Kidney capillary endothelial cell (primary cell): ENCODE measurements at regions not wholly inside any gene's neighbourhood (a gene's known extent, or its start where the extent isn't known, plus 50 kb on each side); places are given as distances from the start of the nearest gene placed in this dataset.

Experiments used
- DNase-seq: peaks from one replicate; pipeline ENCODE4 v3.0.0-alpha.2; 2018; ENCODE audit warnings: low spot score

DNA sequence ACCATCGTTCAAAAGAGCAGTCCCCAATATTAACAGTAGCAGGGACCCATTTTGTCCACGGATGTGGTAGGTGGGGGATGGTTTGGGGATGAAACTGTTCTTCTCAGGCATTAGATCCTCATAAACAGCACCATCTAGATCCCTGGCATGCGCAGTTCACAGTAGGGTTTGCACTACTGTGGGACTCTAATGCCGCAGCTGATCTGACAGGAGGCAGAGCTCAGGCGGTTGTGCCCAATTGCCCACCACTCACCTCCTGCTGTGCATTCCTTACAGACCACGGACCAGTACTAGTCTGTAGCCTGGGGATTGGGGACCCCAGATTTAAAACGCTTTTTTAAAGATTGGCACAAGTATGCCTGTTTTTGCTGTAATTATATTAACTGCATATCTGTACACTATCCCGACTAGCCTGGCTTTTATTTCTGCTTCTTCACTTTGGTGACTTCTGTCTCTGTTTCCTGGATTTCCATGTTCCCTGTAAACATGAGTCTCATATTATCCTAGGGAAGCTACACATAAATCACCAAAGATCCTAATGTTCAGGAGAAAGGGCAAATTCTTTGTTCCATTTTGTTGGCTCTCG, 163.3 kb upstream of the AKR1E2 start:
- no peak for DNase-seq

DNA sequence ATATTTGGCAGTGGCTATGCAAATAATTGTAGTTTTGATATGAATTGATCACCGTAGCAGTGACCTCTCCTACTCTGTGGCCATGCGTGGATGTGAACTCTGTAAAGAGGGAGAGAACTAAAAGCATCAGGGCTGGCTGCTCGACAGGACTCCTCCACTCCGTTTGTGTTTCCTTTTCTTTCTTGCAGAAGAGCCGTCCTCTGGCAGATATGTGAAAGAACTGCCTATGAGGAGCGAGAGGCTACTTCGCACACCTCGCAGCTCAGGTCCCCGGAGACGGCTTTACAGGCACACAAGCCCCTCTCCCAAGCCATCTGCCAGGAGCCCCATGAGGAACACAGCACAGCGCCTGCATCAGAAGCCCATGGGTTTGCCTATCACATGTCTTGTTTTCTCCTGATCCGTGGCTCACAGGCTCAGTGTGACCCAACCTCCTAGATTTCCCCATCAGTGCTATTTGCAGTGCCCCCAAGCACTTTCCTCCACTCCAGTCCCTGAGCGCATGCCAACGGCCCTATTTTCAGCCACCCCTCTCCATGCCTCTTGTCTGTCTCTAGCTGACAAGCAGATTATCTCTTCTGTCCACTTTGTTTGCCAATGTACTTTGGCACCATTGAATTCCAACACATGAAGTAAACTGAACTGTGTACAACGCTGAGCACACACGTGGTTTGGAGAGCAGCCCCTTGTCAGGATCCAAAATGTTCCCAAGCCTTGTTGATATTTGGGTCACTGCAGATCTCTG, 164.3 kb upstream of the AKR1E2 start:
- DNase-seq: no peak

DNA sequence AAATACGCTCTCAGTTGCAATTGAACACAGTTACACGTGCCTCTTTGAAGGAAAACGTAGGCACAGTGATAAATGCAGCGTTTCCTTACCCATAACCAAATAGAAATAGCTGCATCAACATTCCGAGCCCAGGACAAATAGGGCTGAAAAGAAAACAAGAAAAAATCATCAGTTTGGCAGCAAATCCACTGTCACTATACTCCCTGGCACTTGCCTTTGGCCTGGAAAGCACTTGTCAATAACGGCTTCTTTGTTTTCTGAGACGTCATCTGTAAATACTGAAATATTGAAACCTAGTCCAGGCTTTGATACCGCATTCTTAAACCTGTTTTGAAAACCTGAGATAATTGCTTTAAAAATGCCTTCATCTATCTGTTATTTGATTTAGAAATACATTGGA, 167.2 kb upstream of the AKR1E2 start:
- no peak for DNase-seq

DNA sequence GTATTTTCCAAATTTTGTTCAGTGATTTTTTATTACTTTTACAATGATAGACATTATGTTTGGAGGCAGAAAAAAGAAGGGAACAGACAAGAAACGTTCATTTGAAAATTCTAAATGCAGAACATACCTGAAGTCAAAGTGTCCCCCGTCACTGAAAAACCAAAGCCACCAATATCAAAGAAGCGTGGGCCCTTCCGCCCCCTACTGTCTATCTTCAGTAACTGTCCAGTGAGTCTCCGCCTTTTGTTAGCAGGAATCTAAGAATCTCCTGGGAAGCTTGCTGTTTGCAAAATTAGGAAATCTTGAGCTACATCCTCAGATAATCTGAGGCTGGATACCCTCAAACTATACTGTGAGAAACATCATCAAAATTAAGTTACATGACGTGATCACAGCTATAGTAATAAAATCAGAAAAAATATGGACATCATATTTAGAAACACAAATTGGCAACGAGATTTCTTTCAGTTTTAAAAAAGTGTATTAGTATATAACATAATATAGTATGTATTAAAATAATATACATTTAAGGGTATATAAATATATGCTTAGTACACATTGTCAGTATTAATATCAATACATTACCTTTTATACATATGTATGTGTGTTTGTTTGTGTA, 169.3 kb upstream of the AKR1E2 start:
- DNase-seq: peak; percentile 61

DNA sequence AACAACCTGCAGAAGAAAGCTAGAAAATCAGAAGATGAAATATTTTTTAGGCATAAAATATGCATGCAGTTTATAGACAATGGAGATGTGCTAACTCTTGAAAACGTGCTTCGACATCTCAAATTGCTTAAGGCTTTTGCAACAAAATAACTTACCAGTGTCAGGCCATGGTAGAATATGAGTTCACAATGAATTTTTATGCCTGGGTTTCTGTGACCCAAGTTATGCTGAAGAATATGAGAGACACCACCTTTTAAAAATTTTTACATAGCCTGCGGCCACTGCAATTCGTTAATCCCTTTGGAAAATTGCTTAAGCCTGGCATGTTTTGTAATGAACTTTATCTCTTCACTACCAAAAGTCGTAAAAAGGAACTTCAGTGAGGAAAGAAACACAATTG, 170.1 kb upstream of the AKR1E2 start:
- DNase-seq: no peak

DNA sequence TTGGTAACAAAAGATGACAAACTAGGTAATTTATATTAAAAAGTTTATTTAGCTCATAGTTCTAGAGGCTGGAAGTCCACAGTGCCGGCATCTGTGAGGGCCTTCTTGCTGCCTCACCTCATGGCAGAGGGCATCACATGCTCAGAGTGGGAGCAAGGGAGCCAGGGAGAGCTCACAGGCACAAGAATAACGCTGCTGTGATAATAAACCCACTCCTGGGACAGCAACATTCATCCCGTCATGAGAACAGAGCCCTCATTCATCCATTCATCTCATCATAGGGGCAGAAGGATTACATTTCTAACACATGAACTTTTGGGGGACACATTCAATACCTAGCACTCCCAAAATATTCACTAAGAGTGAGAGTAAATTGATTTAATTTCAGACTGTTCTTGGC, 170.6 kb upstream of the AKR1E2 start:
- no peak for DNase-seq

DNA sequence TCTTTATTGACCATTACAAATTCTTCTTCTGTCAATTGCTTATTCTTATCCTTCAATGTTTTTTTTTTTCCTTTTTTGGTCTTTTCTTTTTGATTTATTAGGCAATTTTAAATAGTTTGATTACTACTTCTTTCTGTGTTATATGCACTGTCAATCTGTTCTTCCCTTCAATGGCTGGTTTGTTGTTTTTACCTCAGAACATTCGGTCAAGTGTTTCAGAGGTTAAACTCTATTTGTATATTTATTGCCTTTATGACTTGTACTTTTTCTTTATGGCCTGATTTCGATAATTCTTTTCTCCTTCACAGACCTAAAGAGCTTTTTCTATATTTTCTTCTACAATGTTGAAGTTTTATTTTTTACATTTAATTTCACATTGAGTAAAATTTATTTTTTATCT, 171.5 kb upstream of the AKR1E2 start:
- no peak for DNase-seq

DNA sequence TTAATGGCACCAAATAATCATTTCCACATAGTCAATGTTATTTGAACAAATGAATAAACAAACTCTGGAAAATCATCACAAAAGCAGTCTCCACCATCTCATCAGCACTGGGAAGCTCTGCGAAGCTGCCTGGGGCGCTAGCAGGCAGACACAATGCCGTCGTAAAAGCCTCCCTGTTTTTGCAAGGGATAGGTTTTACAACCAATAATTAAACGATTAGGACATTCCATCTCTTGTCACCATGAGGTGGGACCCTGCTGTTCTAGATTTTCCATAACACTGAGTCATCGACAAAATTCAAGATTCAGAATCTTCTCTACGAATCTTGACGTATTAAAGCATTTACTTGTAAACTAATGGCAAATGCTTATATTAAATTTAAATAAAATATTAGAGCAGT, 172.8 kb upstream of the AKR1E2 start:
- no peak for DNase-seq

DNA sequence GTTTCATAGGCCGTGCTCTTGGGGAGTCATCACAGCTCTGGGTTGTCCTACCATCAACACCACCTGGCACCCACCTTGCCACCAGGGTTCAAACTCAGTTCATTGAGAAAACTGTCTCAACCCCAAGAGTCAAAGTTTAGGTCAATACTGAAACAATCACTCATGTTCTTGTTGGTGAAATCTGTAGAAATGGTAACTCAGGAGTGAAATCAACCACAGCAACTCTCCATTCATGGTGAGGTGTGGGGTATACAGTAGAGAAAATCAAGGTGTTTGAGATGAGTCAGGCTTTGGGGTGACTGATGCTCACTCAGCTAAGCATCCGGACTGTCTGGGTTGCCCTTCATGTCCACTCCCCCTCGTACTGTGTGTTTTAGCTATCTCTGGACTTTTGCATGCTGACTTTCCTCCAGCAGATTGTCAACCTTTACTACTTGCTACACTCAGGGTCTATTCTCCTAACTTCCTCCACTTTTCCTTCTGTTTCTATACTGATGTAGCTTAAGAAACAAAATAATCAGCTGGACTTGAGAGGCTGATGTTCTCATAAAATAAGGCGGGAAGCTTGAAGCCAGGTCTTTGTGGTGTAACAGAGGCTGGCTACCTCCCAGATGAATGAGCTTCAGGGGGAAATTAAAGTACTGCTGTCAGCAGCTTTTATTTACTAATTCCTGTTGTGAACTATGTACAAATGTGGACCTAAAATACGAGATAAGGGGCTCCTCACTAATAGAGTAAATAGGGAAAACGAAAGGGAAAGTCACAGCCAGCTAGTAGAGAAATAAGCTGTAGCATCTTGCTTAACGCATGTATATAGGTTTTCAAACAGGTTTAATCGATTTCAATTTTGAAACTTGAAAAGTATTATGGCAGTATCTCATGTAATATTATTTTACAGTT, 173.6 kb upstream of the AKR1E2 start:
- DNase-seq: no peak

DNA sequence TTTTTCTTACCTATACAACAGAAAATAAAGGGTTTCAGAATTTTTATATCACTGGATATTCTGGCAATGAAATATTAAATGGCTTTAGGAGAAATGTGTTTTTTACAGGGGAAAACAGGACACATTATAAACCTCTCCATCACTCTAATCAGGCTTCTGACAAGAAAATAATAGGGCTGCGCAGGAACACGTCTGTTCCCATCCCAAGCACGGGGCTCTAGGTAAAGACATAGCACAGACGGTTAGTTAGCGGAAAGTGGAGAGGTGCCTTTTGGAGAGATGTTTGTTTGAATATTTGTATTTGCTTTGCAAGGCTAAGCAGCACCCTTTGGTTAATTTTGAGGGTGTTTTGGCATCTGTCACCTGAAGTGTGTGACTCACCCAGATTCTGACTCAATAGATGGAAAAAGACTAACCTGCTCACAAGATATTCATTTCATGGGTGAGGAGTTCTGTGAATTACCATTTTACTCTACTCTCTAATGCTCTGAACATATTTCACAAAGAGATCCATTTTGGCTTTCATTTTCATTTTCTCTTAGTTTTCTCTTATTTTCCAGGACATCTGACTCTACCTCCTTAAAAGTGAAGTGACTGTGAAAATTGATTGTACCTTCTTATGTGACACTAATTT, 174.5 kb upstream of the AKR1E2 start:
- no peak for DNase-seq

DNA sequence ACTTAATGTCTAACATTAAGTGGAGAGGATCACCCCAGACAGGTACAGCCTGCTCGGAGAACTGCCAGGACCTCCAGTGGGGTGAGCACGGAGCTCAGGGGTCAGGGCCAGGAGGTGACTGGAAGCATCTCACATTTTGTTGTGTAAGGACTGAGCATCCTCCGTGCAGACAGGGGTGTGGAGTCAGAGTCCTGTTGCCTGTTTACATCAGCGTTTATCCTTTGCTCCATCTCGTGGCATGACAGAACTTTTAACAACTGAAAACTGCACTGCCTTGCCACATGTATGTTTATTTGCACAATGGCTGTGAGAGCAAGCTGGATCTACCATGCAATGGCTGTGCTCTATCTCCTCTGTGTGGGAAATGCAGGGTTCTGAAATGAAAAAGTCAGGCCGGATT, 175.4 kb upstream of the AKR1E2 start:
- no peak for DNase-seq

DNA sequence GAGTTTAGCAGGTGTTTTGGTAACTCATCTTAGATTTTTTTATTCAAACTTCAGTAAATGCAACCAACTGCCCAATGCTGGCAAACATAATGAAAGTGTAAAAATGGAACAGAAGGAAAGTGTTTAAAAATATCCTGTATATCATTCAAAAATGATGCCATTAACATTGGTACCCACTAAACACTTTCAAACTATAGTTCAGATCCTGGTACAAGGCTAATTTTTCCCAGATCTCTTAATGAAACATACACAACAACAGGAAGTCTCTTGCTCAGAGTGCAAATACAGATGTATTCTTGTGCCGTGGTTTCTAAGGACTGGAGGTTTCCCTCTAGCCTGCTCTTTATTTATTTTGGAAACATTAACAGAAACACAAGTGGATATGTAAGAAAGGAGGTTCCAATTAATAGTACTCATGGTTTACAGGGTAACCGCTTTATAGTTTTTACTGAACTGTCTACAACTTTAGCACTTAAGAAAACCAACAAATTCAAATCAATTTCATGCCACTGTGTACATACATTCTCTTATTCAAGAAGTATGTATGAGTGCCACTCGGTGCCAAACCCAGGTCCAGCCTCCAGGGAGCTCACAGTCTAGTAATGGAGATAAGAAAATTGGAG, 176.0 kb upstream of the AKR1E2 start:
- no peak for DNase-seq

DNA sequence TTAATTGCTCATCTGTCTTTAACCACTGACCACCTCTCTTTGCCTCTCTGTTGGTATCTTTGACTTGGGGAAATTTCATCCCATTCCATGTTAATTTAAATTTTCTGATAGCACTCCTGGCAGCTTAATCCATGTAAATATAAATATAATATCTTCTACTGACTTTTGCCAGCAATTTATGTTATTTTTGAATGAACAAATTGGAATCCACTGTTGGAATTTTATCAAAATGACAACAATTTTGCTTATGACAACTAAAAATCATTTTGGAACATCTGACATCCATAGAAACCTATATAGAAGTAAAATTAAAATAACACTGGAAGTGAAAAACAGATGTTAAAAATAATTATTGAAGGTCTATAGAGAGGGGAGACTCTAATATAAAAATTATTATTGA, 176.5 kb upstream of the AKR1E2 start:
- DNase-seq: no peak

DNA sequence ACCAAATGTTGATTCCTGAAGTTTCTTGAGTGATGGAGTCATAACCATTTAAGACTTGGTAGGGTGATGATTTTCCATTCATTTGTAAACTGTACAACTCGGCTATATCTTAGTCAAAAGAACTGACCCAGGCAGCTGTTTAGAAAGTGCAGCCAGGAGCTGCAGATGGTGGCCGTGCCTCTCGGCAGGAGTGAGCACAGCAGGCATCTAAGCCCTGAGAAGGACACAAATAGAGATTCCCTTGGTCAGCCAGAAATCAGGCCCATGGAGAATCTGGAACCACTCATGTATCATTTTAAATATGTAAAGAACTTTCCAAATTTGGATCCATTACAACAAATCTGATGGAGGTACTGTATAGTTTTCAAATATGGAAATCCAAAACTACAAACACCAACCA, 177.0 kb upstream of the AKR1E2 start:
- DNase-seq: no peak

DNA sequence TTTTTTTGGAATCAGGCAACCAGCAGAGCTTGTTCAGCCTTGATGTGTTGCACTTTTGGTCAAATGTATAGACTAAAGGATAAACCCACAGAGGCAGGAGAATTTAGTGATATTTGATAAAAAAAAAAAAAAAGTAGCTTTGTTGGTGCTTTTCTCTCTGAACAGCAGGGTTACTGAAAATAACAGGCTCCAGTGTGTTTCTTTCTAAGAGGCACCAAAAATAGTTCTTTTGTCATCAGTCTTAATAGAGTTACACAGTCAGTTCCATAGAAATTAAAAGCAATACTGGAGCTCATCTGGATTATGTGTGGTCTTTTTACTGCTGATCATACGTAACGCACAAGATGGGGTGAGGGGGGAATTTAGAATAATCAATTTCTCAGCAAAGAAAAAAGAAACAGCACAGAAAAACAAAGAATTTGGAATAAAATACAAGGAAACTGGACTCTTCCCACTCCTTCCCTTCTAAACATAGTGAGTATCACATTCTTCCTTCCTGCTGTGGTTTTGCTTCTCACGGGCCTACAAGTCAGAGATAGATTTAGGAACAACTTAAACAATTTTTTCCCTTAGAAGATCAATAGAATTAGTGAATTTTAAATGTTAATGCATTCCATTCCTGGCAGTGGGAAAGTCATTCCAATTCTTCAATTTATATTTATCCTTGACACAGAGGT, 178.8 kb upstream of the AKR1E2 start:
- no peak for DNase-seq

DNA sequence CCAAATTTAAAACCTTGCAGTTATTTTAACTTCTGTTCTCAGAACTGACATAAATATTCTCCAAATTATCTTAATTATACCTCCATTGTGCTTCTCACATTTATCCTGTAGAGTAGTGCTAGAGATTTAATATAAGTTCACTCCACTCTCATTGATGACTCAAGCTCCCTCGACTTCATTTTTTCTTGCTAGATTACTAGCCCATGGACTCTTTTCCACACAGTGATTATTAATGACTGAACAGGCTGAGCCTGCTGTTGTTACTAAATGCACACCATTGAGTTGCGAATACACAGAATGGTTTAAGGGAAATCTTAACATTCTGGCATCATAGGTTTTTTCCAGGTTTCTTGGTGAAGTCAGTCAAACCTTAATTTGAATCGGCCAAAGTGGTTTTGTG, 179.5 kb upstream of the AKR1E2 start:
- no peak for DNase-seq

DNA sequence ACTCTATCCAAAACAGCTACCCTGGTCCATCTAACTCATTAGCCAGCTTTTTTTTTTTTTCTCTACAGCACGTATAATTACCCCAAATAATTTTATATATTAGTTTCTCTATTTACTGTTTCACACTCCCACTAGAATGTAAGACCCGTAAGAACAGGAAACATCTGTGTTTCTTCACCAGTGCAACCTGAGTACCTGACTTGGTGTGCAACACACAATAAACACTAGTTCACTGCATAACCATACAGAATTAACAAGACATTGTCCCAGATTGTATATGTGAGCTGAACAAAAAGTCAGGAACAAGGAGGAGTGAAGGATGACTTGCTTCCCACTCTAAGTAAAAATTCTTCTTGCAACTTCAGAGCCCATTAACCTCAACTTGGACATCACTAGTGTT, 180.2 kb upstream of the AKR1E2 start:
- DNase-seq: no peak

DNA sequence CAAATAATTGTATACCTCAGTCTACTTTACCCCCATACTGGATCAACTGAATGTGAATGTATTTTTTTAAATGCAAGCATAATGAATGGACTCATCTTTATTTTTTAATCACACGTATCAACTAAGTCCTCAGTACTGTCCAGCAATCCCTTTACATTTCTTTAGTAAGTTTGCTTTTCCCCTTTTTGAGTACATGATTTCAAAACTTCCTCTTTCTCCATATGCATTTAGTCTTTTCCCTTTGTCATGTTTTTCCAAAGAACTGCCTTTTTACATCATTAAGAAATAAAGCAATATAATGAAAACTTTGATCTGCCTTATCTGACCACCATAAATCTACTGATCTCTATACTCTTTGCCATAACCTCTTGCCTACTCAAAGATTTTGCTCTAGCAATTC, 182.5 kb upstream of the AKR1E2 start:
- DNase-seq: no peak

DNA sequence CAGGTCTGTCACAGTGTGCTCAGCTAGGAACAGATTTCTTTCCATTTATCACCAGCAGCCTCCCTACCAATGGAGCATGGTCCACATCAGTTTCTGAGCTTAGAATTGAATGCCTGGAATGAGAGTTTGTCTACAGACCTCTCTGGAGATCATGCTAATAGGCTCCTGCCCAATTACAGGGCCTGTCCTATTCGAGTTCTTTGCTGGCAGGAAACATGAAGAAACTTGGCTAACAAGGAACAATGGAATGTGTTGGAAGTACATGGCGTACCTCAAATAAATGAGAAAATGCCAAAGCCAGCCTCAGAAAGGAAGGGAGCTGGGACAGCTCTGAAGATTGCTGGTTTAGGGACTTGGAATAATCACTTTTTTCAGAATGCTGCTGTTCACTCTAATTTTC, 186.0 kb upstream of the AKR1E2 start:
- DNase-seq: no peak

DNA sequence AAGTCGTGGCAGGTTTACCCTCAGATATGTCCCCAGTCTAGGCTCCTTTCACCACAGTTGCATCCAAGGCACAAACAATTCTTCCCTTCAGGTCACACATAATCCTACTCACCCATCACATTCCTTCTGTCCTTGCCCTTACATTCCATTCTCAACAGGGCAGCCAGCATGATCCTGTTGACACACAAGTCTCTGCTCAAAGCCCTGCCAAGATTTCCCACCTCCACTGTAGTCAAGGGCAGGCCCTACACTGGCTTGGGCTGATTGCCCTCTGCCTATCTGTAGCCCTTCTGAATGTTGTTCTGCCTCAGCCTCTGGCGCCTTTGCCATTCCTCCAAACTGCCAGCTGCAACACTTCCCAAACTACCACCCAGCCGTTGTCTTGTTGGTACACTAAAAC, 187.9 kb upstream of the AKR1E2 start:
- no peak for DNase-seq

DNA sequence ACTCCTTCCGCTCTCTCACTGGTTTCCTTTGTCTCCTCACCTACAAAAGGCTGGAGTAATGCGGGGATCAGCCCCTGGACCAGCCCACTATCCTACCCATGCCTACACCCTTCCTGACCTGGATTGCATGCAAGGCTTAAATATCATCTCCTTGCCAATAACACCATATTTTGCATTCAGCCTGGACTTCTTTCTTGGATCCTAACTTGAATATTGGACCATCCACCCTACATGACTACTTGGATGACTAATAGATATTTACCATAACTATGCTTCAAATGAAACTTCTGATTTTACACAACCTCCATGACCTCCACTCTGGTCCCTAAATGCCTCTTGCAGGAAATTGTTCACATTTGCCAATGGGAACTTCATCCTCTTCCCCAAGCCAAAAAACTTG, 188.3 kb upstream of the AKR1E2 start:
- DNase-seq: no peak
